Endodermal cell (in vitro differentiated cells): ENCODE measurements at regions not wholly inside any gene's neighbourhood (a gene's known extent, or its start where the extent isn't known, plus 50 kb on each side); places are given as distances from the start of the nearest gene placed in this dataset.

Experiments
- DNase-seq: peaks from one replicate; pipeline ENCODE4 v3.0.0-alpha.2; 2017
- H3K27ac ChIP-seq: 2 replicates; pipeline ENCODE4 v1.5.1; 2013; ENCODE audit warnings: mild to moderate bottlenecking, low read depth, low read length, moderate library complexity
- H3K27me3 ChIP-seq: 2 replicates; pipeline ENCODE4 v1.6.1; 2013; ENCODE audit warnings: mild to moderate bottlenecking, low read length, moderate library complexity; ENCODE audit not compliant: insufficient read depth, control insufficient read depth, poor library complexity, severe bottlenecking
- H3K36me3 ChIP-seq: 2 replicates; pipeline ENCODE4 v1.7.0; 2013; ENCODE audit warnings: mild to moderate bottlenecking, low read length, moderate library complexity; ENCODE audit not compliant: control insufficient read depth, insufficient read depth
- H3K4me1 ChIP-seq: one replicate; pipeline ENCODE4 v1.7.0; 2013; ENCODE audit warnings: low read length; ENCODE audit not compliant: control insufficient read depth, insufficient read depth
- H3K4me3 ChIP-seq: 2 replicates; pipeline ENCODE4 v1.5.1; 2013; ENCODE audit warnings: mild to moderate bottlenecking, low read length, moderate library complexity
- H3K9ac ChIP-seq: 2 replicates; pipeline ENCODE4 v1.6.1; 2013; ENCODE audit warnings: mild to moderate bottlenecking, low read length, moderate library complexity; ENCODE audit not compliant: poor library complexity, severe bottlenecking; ENCODE audit errors: extremely low read depth
- H3K9me3 ChIP-seq: 2 replicates; pipeline ENCODE4 v1.6.1; 2013; ENCODE audit warnings: mild to moderate bottlenecking, low read length, moderate library complexity; ENCODE audit not compliant: control insufficient read depth
- H3K27ac Mint-ChIP-seq: 2 replicates; pipeline ENCODE4 v1.8.0; 2020; ENCODE audit warnings: mixed read lengths
- H3K27me3 Mint-ChIP-seq: 2 replicates; pipeline ENCODE4 v1.8.0; 2021; ENCODE audit warnings: mild to moderate bottlenecking, mixed read lengths; ENCODE audit not compliant: insufficient read depth
- H3K36me3 Mint-ChIP-seq: 2 replicates; pipeline ENCODE4 v1.8.0; 2020; ENCODE audit warnings: low read depth, mixed read lengths
- H3K4me1 Mint-ChIP-seq: 2 replicates; pipeline ENCODE4 v1.8.0; 2020; ENCODE audit warnings: mixed read lengths
- H3K4me3 Mint-ChIP-seq: 2 replicates; pipeline ENCODE4 v1.8.0; 2020; ENCODE audit warnings: mild to moderate bottlenecking, moderate library complexity, mixed read lengths
- H3K9me3 Mint-ChIP-seq: 2 replicates; pipeline ENCODE4 v1.8.0; 2020; ENCODE audit warnings: mild to moderate bottlenecking, mixed read lengths
- WGBS, 2 experiments: methylation state at CpG; one replicate each; pipeline versions ENCODE4 v1.1.5 to v1.1.7; 2013; ENCODE audit warnings: missing lambda C conversion rate in 2 of 2, mixed read lengths in 1 of 2; ENCODE audit not compliant: insufficient coverage in 1 of 2, insufficient read length in 1 of 2; 5-methylcytosine and 5-hydroxymethylcytosine counted together
- TF ChIP-seq, protein P1 (sequence below): fragments of 200-600 bp; sonication (generic); conservative IDR thresholded peaks from 2 replicates; pipeline ENCODE4 v1.5.0; 2021; ENCODE audit warnings: antibody characterized with exemption, mild to moderate bottlenecking

DNA sequence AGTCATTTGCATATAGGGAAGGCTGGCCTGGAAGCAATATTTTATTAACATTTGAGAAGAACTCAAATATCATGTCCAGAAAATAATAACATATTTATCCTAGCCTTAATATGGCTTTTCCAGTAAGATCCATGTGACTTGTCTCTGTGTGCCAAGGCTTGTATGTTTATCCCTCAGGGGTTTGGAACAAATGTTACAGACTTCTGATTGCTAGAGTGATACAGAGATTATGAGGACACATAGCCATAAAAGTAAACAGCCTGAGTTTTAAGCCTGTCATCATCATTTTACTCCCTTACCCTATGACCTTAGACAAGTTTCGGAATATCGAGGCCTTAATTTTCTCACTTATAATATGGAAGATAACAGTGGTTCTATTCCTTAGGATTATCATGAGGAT is 338.1 kb downstream of the GPAT3 start:
- Histone ChIP-seq H3K4me1 (no peaks in the 10 kb centered on the region), H3K36me3 (no peaks in the 10 kb centered on the region), H3K9ac (no peak overlapping the region), H3K27ac (no peak overlapping the region), H3K9me3 (no peaks in the 10 kb centered on the region), H3K4me3 (no peak overlapping the region), H3K27me3 (peaks cover 4% of the 10 kb centered on the region)
- H3K27me3 Mint-ChIP-seq = no peaks in the 10 kb centered on the region
- 95% methylated on average over 2 of the region's 2 CpGs; no CpG with 5 or more reads in 1 of the 2 experiments for WGBS, 2 experiments
- no peaks in the 10 kb centered on the region for H3K36me3 Mint-ChIP-seq
- H3K4me1 Mint-ChIP-seq = peaks cover 9% of the 10 kb centered on the region
- peaks cover 3% of the 10 kb centered on the region for H3K9me3 Mint-ChIP-seq
- TF ChIP-seq, protein P1, sequence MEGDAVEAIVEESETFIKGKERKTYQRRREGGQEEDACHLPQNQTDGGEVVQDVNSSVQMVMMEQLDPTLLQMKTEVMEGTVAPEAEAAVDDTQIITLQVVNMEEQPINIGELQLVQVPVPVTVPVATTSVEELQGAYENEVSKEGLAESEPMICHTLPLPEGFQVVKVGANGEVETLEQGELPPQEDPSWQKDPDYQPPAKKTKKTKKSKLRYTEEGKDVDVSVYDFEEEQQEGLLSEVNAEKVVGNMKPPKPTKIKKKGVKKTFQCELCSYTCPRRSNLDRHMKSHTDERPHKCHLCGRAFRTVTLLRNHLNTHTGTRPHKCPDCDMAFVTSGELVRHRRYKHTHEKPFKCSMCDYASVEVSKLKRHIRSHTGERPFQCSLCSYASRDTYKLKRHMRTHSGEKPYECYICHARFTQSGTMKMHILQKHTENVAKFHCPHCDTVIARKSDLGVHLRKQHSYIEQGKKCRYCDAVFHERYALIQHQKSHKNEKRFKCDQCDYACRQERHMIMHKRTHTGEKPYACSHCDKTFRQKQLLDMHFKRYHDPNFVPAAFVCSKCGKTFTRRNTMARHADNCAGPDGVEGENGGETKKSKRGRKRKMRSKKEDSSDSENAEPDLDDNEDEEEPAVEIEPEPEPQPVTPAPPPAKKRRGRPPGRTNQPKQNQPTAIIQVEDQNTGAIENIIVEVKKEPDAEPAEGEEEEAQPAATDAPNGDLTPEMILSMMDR = no peak
- no peak overlapping the region for H3K27ac Mint-ChIP-seq
- DNase-seq = no peak
- no peak overlapping the region for H3K4me3 Mint-ChIP-seq

DNA sequence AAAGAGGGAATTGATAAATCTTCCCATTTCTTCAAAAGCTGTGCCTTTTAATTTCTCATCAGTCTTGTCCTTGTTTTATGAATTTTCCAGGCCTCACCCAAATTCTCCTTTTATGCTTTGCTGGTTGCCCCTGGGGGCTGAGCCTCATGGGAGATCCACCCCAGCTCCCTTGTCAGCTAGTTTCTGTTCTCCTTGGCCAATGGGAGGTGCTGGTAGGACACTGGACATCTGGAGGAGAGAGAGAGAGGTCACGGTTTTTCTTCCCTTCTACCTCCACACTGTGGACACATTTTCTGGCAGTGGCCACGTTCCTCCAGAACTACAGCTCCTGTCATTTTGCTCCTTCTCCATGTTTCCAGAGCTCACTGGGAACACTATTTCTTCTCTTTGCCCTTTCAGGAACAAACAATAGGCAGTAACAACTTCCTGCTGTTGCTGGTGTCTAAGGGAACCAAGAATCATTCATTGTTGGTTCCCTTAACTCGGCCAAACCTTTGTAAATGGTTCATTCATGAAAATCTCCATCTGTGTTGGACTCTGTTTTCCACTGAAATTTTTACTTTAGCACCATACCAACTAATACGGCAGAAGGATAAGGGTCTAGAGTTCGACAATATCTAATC is 334.5 kb downstream of the GPAT3 start:
- TF ChIP-seq, protein P1 = no peak
- Mint-ChIP-seq H3K36me3 (no peaks in the 10 kb centered on the region), H3K4me1 (peaks cover 20% of the 10 kb centered on the region), H3K9me3 (peaks cover 3% of the 10 kb centered on the region), H3K27me3 (peaks cover 2% of the 10 kb centered on the region), H3K4me3 (no peak overlapping the region), H3K27ac (no peak overlapping the region)
- H3K27ac ChIP-seq = no peak overlapping the region
- peaks cover 13% of the 10 kb centered on the region for H3K27me3 ChIP-seq
- DNase-seq = no peak
- H3K9me3 ChIP-seq = no peaks in the 10 kb centered on the region
- WGBS, 2 experiments = 90 to 91% methylated on average over 3 to 5 of the region's 5 CpGs
- H3K4me3 ChIP-seq = no peak overlapping the region
- H3K4me1 ChIP-seq = peaks cover under 1% of the 10 kb centered on the region
- H3K9ac ChIP-seq = no peak overlapping the region
- no peaks in the 10 kb centered on the region for H3K36me3 ChIP-seq

DNA sequence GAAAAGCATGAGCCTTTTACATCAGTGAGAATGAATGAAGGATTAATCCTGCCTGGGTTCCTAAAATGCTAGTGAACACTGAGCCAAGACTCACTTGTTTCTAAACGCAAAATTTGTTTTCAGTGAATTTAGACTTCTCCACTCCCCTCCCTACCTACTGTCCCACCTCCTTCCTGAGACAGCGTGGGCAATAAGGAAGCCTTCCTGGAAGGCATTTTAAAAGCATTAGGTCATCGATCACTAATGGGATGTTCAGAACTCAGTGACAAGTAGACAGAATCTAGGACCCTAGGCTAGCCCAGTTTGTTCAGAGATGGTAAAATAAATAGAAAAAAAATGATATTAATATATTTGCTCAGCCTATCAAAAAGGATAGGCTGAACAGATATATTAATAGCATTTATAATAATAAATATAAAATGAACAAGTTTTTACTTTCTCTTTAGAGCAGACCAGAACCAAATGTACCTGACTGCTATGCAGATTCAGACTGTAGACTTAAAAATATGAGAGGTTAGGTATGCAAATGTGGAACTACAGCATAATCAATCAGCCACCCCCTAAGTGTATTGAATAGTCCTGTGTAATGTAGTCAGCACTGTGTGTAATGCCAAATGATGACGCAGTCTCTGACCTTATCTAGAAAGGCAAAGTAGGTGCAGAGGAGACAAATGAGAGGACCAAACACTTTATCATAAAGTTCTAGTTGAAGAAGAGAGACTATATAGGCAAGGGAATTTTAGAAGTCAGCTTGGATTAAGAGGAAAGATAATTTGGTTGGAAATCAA is 331.1 kb downstream of the GPAT3 start:
- Histone ChIP-seq H3K9ac (no peak overlapping the region), H3K9me3 (no peaks in the 10 kb centered on the region), H3K4me3 (no peak overlapping the region), H3K27me3 (peaks cover 24% of the 10 kb centered on the region), H3K36me3 (no peaks in the 10 kb centered on the region), H3K4me1 (peaks cover 5% of the 10 kb centered on the region), H3K27ac (no peak overlapping the region)
- no peak for DNase-seq
- no peak overlapping the region for H3K27ac Mint-ChIP-seq
- 83% methylated on average over 1 to 4 of the region's 4 CpGs for WGBS, 2 experiments
- peaks cover 28% of the 10 kb centered on the region for H3K4me1 Mint-ChIP-seq
- no peaks in the 10 kb centered on the region for H3K36me3 Mint-ChIP-seq
- no peak overlapping the region for H3K4me3 Mint-ChIP-seq
- TF ChIP-seq, protein P1 = no peak
- peaks cover 2% of the 10 kb centered on the region for H3K27me3 Mint-ChIP-seq
- H3K9me3 Mint-ChIP-seq = peaks cover 3% of the 10 kb centered on the region
